Hematopoietic multipotent progenitor cell (in vitro differentiated cells): ENCODE measurements at regions not wholly inside any gene's neighbourhood (a gene's known extent, or its start where the extent isn't known, plus 50 kb on each side); places are given as distances from the start of the nearest gene placed in this dataset.

Experiments used
- DNase-seq, 3 donors: peaks; one replicate each; pipeline ENCODE4 v3.0.0-alpha.2; 2011 to 2015; ENCODE audit warnings: low read depth in 2 of 3, low spot score in 2 of 3

DNA sequence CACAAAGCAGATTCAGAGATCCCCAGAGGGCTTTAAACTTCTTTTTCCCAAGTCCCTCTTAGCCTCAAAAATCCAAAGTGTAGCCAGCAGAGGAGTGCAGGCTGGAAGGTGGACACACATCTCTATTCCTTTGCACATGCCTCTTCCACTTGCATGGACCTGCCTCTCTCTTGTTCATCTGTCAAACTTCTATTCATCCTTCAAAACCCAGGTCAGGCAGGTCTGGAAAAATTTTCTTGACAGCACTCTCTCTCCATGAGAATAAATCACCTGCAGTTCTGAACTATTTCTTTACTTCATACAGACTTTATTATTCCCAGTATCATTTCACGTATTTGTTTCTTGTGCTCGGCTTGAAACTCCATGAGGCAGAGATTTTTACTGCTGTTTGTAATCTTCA is 127.5 kb downstream of the SS18 start:
- no peak for DNase-seq

DNA sequence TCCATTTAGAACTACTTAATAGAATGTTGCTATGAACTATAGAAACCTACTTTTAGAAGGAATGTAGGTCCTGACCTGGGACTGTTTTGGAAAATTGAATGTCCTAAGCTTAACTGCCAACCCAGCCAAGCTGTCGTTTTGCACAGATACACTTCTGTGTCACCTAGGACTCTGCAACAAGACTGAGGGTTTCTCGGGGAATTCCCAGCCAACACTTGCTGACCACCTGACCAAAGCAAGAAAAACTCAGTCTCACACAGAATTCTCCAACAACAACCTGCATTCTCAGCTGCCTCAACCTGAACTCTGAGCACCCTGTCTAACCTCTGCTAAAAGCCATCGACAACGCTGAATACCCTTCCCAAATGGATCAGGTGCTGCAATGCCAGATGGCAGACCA is 128.2 kb downstream of the SS18 start:
- DNase-seq, result no peak

DNA sequence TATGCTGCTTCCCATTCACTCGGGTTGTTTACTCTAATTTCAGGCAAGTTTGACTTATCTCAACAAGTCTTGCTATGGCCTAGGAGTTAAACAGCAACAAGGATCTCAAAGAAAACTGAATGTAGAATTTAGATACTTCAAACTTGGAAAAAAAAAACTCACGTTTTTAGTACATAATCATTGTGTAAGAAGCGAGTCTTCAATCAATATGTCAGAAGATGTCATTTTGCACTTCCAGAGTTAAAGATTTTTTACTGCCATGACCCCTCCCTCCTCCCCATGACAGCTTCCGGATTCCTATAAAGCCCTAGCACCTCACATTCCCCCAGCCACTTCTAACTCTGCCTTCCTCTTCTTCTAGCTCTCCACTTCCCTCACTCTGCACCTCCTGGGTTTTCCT is 133.4 kb downstream of the SS18 start:
- no peak for DNase-seq

DNA sequence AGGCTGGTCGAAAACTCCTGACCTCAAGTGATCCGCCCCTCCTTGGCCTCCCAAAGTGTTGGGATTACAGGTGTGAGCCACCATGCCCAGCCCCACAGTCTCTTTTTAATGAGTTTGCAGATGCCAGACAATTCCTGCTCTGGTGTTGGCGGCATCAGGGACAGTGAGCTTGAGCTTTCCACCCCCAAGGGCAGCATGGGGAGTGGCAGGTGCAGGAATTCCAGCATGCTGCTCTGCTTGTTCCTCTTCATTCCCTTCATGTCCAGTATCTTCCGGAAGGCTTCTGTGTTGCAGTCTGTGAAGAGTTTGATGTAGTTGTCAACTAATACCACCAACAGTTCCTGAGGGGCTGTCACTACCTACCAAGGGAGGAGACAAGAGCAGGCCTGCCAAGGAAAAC is 137.3 kb downstream of the SS18 start:
- no peak for DNase-seq

DNA sequence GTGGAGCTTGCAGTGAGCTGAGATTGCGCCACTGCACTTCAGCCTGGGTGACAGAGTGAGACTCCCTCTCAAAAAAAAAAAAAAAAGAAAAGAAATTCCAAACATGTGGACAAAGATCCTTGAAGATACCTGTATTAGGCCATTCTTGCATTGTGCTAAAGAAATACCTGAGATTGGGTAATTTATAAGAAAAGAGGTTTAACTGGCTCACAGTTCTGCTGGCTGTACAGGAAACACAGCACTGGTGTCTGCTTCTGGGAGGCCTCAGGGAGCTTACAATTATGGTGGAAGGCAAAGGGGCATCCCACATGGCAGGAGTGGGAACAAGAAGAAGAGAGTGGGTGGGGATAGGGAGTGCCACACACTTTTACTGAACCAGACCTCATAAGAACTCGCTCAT is 140.1 kb downstream of the SS18 start:
- DNase-seq, result no peak

DNA sequence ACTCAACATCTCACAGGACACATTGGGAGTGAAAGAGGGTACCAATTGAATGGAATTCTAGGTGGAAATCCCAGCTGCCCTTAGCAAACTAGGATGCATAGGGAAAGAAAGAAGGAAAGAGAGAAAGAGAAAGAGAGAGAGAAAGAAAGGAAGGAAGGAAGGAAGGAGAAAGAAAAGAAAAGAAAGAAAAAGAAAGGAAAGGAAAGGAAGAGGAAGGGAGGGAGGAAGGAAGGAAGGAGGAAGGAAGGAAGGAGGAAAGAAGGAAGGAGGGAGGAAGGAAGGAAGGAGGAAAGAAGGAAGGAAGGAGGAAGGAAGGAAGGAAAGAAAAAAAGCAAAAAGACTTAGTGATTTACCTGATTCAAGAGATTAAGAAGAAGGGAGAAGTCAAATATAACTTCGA is 143.9 kb downstream of the SS18 start:
- no peak for DNase-seq

DNA sequence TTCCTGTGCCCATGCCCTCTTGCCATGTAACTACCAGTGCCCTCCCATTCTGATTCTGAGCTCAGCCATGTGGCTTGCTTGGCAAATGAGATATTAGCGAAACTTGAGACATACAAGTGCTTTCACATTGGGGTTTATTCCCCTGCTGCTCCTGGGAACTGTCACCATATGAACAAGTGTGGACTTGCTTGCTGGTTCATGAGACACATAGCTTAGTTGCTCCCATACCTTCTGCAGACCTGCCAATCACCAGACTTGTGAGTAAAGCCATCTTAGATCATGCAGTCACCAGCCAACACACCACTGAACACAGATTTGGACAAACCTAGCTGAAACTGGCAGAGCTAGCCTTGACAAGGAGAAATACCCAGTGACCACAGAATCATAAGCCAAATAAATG is 155.1 kb downstream of the SS18 start:
- no peak for DNase-seq

DNA sequence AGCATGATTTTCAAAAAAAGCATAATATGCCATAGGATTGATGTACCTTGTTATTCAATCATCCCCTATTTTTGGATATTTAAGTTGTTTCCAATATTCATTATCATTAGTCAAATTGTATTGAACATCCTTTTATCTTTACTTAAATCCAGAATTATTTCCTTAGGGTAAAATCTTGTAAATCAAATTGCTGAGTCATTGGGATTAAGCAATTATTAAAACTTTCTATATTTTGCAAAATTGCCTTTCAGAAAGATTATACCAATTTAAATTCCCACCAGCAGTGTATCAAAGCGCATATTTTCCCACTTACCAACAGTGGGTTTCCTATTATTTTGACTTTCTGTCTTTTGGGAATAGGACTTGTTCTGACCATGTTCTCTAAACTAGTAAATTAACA is 159.3 kb downstream of the SS18 start:
- DNase-seq, result no peak

DNA sequence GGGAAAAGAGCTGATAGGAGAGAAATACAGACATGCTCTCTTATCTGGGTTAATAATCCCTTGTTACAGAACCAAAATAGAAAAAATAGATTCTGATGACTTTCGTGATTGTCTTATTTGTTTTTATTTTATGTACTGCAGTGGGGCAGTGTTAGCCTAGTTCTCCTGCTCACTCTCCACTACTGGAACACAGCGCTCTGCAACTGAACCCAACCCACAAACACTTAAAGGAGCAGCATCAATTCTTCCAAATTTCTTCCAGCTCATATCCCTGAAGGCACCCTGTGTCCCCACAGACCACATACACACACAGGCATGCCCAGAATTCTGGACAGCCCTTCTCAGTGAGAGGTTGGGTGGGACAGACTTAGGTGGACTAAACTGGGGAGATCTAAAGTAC is 160.6 kb downstream of the SS18 start:
- no peak for DNase-seq

DNA sequence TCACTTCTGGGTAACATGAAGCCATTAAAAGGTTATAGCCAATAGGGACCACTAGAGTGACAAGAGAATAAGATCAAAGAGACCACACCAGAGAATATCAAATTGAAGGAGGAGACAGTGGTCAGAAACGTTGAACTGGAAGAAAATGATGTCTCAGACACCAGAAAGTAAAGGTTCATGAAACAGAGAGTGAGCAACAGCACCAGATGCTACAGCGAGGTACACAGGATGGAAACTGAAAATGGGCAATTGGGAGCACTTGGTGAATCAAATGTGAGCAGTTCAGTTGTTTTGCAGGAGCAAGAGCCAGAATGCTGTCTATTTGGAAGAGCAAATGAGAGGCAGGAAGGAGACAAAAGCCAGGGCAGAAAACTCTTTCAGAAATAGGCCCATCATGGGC is 162.6 kb downstream of the SS18 start:
- no peak for DNase-seq

DNA sequence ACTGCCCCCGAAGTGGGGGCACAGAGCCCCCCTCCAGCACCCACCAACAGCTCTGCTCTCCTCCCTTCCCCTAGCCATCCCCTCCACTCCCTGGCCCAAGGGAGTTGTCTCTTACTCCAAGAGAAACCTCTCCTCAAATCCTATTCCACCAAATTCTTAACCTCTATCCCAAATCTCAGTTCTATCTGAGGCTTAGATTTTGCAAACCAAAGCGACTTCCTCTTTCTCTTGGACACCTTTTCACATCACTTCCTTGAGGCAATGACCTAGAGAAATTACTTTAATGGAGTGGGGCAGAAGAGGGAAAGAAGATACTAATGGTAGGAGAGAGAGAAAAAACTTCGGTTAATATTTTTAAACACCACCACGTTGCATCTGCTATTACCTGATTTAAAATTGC is 167.2 kb downstream of the SS18 start:
- peak in 1 of 3 donors; percentile 19 for DNase-seq

DNA sequence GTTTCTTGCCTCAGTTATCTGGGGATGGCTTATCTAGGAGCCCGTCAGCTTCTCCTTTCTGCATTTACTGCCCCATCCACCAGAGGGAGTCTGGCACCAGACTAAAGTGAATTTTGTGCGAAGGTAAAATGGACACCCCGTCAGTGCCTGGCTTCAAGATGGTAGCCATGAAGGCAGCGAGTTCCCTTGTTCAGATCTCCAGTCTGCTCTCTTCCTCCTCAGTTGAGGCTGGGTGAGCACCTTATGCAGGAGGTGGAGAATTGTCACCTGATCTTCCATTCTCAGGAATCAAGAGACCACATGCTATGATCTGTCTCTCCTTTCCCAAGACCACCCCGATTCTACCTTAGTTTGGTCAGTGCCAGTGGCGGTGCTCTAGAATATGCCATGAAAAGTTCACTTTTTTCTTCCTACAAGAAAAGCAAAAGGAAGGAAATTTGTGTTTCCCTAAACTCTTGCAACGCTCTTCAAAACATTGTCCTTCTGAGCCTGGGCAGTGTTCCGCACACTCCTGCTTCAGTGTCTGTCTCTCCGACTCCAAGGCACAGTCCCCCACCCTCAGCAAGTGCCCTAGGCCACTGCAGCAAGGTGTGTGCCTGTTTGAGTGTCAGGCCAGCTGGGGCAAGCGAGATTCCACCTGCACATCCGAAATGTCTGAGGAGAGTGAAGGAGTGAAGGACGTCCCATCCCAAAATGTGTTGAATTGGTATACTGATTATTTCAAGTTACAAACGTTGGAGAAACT is 168.6 kb downstream of the SS18 start:
- peak in 2 of 3 donors; percentile 32 to 69 for DNase-seq

DNA sequence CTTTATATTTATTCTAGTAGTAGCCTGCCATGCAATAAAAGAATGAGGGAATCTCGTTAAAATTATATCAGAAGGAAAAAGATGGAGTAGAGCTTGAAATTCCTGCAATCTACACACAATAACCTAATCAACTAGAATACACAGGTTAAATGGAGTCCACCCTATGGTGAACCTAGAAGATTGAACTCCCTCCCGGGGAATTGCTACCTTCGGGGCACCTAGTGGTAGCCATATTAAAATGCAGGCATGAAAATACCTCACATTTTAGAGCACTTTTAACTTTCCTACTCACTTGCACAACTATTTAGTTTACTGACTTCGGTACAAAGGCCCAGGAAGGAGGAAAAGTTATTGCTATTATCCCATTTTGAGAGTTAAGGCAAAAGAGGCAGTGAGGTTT is 174.5 kb downstream of the SS18 start:
- no peak for DNase-seq

DNA sequence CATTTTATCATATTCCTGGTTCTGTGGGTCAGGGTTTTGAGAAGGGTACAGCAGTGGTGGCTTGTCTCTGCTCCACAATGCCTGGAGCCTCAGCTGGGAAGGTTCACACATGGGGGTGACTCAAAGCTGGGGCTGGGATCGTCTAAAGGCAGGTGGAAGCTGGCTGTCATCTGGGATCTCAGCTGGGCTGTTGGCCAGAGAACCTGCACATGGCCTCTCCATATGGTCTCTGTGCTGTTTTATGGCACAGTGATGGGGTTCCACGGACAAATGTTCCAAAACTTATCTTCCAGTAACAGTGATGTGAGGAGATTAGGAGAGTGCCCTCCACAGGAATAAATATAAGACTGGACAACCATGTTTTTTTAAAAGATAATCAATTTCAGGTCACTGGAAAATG is 191.4 kb downstream of the SS18 start:
- DNase-seq, result no peak

DNA sequence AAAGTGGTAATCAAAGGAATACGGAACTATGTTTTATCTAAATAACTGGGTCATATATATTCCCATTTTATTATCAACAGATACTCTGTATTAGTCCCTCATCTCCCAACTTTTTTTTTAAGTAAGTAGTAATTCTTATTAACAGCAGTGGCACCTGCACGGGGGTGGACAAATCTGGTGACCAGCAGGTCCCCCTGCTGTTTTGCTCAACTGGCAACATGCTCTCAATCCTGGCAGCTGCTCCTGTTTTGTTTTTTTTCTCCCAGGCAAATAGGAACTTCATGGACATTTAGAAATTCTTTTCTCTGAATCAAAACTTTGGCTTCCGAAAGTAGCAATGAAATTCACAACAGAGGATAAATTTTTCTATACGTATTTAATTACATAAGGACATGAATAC is 193.5 kb downstream of the SS18 start:
- no peak for DNase-seq

DNA sequence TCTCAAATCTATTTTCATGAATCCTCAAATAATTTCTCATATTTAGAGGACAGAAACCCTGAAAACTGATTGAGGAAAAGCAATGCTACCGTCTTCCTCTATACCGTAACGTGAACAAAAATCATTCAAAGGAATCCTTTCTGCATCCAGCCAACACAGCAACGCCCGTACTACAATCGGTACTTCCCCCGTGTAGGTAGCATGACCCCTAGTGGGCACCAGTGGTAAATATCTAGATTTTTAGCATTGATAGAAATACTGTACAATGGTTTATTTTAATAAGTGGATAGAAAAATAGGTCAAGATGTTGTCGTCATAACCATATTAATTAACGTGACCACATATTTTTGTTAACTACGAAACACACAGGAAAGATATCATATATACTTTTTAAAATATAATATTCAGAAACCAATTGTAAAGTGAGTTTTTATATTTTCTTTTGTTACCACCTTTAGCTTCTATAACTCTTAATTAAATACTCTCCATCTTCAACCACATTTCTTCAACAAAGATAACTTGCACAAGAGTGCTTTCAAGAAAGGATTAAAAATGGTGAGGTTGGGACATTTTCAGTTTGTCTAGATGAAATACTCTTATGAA is 194.1 kb downstream of the SS18 start:
- peak in 2 of 3 donors; percentile 22 to 59 for DNase-seq

DNA sequence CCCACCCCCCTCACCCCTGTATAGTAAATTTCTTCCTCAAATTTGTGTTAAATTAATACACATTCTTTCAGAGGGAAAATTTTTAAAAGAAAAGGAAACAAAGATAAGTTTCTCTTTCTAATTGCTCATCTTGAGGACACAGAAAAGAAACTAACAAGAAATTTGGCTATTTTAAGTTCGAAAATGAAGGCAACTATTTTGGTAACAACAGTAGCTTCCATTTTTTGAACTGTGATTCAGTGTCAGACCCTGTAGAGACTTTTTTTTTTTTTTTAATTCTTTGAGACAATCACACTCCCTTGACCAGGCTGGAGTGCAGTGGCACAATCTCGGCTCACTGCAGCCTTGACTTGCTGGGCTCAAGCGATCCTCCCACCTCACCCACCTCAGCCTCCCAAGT is 194.9 kb downstream of the SS18 start:
- no peak for DNase-seq

DNA sequence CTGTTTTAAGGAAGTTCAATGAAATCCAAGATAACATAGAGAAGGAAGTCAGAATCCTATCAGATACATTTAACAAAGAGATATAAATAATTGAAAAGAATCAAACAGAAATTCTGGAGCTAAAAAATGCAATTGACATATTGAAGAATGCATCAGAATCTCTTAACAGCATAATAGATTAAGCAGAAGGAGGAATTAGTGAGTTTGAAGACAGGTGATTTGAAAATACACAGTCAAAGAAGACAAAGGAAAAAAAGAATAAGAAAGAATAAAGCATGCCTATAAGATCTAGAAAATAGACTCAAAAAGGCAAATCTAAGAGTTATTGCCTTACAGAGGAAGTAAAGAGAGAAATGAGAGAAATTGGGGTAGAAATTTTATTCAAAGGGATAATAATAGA is 204.1 kb downstream of the SS18 start:
- no peak for DNase-seq

DNA sequence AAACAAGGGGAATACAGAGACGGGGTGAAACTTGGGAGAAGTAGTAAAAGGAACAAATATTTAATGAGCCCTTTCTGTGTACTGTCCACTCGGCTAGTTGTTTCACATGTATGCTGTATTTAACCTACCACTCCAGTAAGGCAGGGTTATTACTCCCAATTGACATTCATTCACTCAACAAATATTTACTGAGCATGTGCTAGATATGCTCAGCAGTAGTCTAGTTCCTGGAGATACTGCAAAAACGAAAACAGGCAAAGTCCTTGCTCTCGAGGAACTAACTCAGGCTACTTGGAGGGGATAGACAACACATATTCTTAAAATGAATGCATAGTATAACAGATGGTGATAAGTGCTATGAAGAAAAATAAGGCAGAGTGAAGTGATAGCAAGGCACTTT is 207.3 kb downstream of the SS18 start:
- no peak for DNase-seq

DNA sequence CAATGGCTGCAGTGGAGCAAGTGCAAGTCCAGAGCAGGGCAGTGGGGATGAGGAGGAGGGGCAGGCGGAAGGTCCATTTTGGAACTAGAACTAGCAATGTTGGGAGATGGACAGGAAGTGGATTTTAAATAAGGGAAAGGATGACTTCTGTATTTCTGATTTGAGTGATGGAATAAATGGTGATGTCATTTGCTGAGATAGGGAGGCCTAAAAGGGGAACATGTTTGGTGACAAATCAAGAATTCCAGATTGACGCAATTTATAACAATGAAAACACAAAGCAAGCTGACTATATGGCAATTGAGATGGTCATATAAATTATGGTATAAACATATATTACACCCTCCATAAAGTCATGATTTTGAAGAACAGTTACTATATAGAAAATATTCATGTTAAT is 209.3 kb downstream of the SS18 start:
- no peak for DNase-seq

DNA sequence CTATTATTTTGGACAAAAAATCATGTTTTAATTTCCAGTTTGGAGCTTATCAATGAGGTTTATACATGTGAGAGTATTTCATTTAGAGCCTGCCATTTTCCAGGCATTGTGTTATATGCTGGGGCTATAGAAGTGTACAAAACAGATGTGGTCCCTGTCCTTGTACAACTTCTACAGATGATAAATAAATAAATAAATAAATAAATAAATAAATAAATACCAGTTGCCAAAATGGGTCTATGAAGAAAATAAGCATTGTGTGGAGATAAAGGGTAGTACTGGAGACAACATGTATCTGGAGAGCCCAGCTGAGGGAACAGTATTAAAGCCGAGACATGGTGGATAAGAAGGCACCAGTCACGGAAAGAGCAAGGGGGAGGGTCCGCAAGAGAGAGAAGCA is 210.0 kb downstream of the SS18 start:
- DNase-seq, result no peak

DNA sequence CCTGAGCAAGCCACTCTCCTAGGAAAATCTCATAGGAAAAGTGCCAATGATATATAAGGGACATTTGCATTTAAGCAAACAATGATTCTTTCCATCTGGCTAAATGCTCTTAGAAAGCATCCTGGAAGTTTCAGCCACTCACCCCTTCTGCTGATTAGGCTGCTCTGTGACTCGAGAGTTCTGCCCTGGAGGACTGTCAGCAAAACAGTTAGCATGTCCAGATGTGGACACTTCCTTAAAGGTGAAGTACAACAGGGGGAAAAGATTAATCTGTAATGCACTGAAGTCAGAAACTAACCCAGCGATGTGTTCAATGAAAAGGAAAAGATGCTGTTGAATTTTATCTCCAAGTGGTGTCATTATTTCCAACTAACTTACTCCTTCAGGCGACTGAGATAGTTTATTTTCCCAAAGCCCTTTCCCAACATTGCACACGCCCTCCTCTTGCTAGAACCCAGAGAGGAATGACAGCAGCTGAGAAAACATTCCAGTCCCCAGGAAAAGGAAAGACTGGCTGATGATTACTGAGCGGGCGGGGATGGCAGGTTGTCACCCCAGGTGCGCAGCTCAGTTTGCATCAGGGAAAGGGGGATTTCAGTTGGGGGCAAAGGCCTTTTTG is 214.0 kb downstream of the SS18 start:
- DNase-seq, result no peak
